ENCODE measurements at regions not wholly inside any gene's neighbourhood (a gene's known extent, or its start where the extent isn't known, plus 50 kb on each side); places are given as distances from the start of the nearest gene placed in this dataset.

- no peak for TF ChIP-seq CTCF (IDR thresholded peaks at IDR 0.05; ENCODE audit: insufficient read depth, low read length, poor library complexity, severe bottlenecking)
- TF ChIP-seq EZH2phosphoT487 (conservative IDR thresholded peaks at IDR 0.05; ENCODE audit: low read length): no peak
These were observed 355.1 kb downstream of the EN1 start for GRCh38 chr2:118492335-118492734.

All from SU-DHL-6 (cell line).